ENCODE measurements at regions not wholly inside any gene's neighbourhood (a gene's known extent, or its start where the extent isn't known, plus 50 kb on each side); places are given as distances from the start of the nearest gene placed in this dataset.

GRCh38 chr5:1962619-1963355, 80.1 kb upstream of the IRX4 start:
- peaks cover 4% of the 10 kb centered on the region for H3K9me3 Mint-ChIP-seq (ENCODE audit: unreplicated experiment)
- no peak overlapping the region for H3K27ac Mint-ChIP-seq (ENCODE audit: unreplicated experiment)
- TF ChIP-seq, protein P1, sequence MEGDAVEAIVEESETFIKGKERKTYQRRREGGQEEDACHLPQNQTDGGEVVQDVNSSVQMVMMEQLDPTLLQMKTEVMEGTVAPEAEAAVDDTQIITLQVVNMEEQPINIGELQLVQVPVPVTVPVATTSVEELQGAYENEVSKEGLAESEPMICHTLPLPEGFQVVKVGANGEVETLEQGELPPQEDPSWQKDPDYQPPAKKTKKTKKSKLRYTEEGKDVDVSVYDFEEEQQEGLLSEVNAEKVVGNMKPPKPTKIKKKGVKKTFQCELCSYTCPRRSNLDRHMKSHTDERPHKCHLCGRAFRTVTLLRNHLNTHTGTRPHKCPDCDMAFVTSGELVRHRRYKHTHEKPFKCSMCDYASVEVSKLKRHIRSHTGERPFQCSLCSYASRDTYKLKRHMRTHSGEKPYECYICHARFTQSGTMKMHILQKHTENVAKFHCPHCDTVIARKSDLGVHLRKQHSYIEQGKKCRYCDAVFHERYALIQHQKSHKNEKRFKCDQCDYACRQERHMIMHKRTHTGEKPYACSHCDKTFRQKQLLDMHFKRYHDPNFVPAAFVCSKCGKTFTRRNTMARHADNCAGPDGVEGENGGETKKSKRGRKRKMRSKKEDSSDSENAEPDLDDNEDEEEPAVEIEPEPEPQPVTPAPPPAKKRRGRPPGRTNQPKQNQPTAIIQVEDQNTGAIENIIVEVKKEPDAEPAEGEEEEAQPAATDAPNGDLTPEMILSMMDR (IDR thresholded peaks at IDR 0.05; ENCODE audit: partially characterized antibody, unreplicated experiment): no peak
- H3K36me3 Mint-ChIP-seq (ENCODE audit: unreplicated experiment): no peaks in the 10 kb centered on the region
- H3K4me3 Mint-ChIP-seq (ENCODE audit: unreplicated experiment): no peak overlapping the region
- H3K27me3 Mint-ChIP-seq (ENCODE audit: unreplicated experiment): peaks cover 7% of the 10 kb centered on the region
- peaks cover 17% of the 10 kb centered on the region for H3K4me1 Mint-ChIP-seq (ENCODE audit: low read depth, unreplicated experiment)
- no peak for DNase-seq

DNA sequence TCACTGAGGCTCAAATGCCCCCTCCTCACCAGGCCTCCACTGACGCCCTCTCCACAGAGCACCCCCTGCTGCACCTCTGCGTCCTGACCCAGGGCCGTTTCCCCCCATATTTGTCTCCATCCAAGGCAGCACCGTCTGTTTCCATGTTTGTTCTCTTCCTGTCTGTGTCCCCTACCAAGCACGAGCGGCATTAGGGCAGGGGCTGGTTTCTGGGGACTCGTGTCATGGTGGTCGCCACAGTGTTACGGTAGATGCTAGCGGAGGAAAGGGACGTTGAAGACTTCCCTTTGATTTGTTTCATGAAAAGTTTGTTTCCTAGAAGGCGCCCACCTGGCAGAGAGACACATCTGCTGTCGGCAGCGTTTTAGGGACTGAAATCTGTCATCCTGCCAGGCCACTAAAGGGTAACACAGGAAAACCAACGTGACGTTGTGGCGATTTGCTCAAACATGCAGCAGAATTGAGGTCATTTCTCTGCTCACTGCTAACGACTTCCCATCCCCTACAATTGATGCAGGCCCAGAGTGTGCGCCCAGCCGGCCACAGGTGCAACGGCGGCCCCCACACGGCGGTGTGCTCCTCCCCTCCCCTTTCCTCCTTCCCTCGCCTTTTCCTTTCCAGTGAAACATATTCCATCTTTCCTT, 79.3 kb upstream of the IRX4 start:
- TF ChIP-seq, protein P1 (IDR thresholded peaks at IDR 0.05; ENCODE audit: partially characterized antibody, unreplicated experiment): no peak
- H3K4me1 Mint-ChIP-seq (ENCODE audit: low read depth, unreplicated experiment): peaks cover 17% of the 10 kb centered on the region
- H3K4me3 Mint-ChIP-seq (ENCODE audit: unreplicated experiment): no peak overlapping the region
- no peak for DNase-seq
- H3K27me3 Mint-ChIP-seq (ENCODE audit: unreplicated experiment): peaks cover 7% of the 10 kb centered on the region
- no peak overlapping the region for H3K27ac Mint-ChIP-seq (ENCODE audit: unreplicated experiment)
- no peaks in the 10 kb centered on the region for H3K36me3 Mint-ChIP-seq (ENCODE audit: unreplicated experiment)
- H3K9me3 Mint-ChIP-seq (ENCODE audit: unreplicated experiment): peaks cover 6% of the 10 kb centered on the region

- Mint-ChIP-seq H3K9me3 (ENCODE audit: unreplicated experiment) (peaks cover 6% of the 10 kb centered on the region), H3K27ac (ENCODE audit: unreplicated experiment) (no peak overlapping the region), H3K27me3 (ENCODE audit: unreplicated experiment) (peaks cover 7% of the 10 kb centered on the region), H3K4me3 (ENCODE audit: unreplicated experiment) (no peak overlapping the region), H3K4me1 (ENCODE audit: low read depth, unreplicated experiment) (peaks cover 13% of the 10 kb centered on the region), H3K36me3 (ENCODE audit: unreplicated experiment) (no peaks in the 10 kb centered on the region)
- TF ChIP-seq, protein P1 (IDR thresholded peaks at IDR 0.05; ENCODE audit: partially characterized antibody, unreplicated experiment): no peak
- no peak for DNase-seq
Measured at GRCh38 chr5:1961304-1961946, 78.7 kb upstream of the IRX4 start.

DNA sequence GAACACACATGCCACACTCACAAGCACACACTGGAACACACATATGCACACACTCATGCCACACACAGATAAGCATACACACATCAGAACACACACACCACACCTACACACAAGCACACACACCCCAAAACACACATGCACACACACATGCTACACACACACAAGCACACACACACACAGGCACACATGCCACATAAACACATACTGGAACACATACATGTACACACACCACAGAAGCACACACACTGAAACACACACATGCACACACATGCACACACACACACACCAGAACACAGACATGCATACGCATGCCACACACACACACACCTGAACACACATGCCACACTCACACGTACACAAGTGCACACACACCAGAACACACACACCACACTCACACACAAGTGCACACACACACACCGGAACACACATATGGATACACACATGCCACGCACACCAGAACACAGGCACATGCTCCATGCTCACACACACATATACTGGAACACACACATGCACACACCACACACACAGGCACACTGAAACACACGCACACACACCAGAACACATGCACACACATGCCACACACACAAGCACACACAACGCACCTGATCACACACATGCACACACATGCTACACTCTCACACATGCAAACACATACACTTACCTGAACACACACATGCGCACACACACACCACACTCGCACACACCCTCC, 78.0 kb upstream of the IRX4 start:
- TF ChIP-seq, protein P1 (IDR thresholded peaks at IDR 0.05; ENCODE audit: partially characterized antibody, unreplicated experiment): no peak
- H3K4me3 Mint-ChIP-seq (ENCODE audit: unreplicated experiment): no peak overlapping the region
- peaks cover 6% of the 10 kb centered on the region for H3K27me3 Mint-ChIP-seq (ENCODE audit: unreplicated experiment)
- no peak for DNase-seq
- peaks cover 4% of the 10 kb centered on the region for H3K9me3 Mint-ChIP-seq (ENCODE audit: unreplicated experiment)
- no peak overlapping the region for H3K27ac Mint-ChIP-seq (ENCODE audit: unreplicated experiment)
- peaks cover 6% of the 10 kb centered on the region for H3K4me1 Mint-ChIP-seq (ENCODE audit: low read depth, unreplicated experiment)
- no peaks in the 10 kb centered on the region for H3K36me3 Mint-ChIP-seq (ENCODE audit: unreplicated experiment)

All from glutamatergic neuron (in vitro differentiated cells).